ENCODE measurements at regions not wholly inside any gene's neighbourhood (a gene's known extent, or its start where the extent isn't known, plus 50 kb on each side); places are given as distances from the start of the nearest gene placed in this dataset.

DNA sequence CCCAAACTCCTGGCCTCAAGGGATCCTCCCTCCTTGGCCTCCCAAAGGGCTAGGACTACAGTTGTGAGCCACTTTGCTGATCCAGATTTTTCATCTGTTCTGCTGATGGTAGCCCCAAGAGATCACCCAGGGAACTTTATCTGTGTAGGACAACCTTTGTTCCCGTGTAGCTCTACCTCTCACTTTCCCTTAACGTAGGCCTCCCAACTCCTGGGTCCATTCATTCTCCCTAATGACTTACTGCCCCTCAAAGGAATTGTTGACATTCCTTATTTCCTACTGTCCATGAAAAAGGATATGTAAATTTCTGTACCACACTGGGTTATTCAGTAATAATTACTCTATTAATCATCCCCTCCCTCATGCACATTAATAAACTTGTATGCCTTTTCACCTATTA lies 51.0 kb upstream of the PHF24 start:
- TF ChIP-seq CTCF (conservative IDR thresholded peaks at IDR 0.05; ENCODE audit: low read depth, low read length) (no peak), EZH2 (IDR thresholded peaks at IDR 0.05; ENCODE audit: low read length, unreplicated experiment) (no peak), EZH2phosphoT487 (IDR thresholded peaks at IDR 0.05; ENCODE audit: borderline replicate concordance, low read length) (no peak)

Data from PC-3 (cell line).